ENCODE measurements at regions not wholly inside any gene's neighbourhood (a gene's known extent, or its start where the extent isn't known, plus 50 kb on each side); places are given as distances from the start of the nearest gene placed in this dataset.

GRCh38 chr5:155957884-155958283 lies 369.1 kb upstream of the SGCD start:
- no peak for TF ChIP-seq ZFP30 (CRISPR knock-in tag; IDR thresholded peaks at IDR 0.05)
- TF ChIP-seq, protein P1, sequence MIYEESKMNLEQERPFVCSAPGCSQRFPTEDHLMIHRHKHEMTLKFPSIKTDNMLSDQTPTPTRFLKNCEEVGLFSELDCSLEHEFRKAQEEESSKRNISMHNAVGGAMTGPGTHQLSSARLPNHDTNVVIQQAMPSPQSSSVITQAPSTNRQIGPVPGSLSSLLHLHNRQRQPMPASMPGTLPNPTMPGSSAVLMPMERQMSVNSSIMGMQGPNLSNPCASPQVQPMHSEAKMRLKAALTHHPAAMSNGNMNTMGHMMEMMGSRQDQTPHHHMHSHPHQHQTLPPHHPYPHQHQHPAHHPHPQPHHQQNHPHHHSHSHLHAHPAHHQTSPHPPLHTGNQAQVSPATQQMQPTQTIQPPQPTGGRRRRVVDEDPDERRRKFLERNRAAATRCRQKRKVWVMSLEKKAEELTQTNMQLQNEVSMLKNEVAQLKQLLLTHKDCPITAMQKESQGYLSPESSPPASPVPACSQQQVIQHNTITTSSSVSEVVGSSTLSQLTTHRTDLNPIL (CRISPR knock-in tag; IDR thresholded peaks at IDR 0.05; ENCODE audit: low read depth), result no peak
- no peak for TF ChIP-seq ESRRG (CRISPR knock-in tag; IDR thresholded peaks at IDR 0.05)
- TF ChIP-seq, protein P2, sequence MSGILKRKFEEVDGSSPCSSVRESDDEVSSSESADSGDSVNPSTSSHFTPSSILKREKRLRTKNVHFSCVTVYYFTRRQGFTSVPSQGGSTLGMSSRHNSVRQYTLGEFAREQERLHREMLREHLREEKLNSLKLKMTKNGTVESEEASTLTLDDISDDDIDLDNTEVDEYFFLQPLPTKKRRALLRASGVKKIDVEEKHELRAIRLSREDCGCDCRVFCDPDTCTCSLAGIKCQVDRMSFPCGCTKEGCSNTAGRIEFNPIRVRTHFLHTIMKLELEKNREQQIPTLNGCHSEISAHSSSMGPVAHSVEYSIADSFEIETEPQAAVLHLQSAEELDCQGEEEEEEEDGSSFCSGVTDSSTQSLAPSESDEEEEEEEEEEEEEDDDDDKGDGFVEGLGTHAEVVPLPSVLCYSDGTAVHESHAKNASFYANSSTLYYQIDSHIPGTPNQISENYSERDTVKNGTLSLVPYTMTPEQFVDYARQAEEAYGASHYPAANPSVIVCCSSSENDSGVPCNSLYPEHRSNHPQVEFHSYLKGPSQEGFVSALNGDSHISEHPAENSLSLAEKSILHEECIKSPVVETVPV (CRISPR knock-in tag; IDR thresholded peaks at IDR 0.05), result no peak
- TF ChIP-seq SNAI2 (CRISPR knock-in tag; IDR thresholded peaks at IDR 0.05), result no peak
- TF ChIP-seq TOX (CRISPR knock-in tag; IDR thresholded peaks at IDR 0.05; ENCODE audit: borderline replicate concordance), result no peak
- TF ChIP-seq, protein P3, sequence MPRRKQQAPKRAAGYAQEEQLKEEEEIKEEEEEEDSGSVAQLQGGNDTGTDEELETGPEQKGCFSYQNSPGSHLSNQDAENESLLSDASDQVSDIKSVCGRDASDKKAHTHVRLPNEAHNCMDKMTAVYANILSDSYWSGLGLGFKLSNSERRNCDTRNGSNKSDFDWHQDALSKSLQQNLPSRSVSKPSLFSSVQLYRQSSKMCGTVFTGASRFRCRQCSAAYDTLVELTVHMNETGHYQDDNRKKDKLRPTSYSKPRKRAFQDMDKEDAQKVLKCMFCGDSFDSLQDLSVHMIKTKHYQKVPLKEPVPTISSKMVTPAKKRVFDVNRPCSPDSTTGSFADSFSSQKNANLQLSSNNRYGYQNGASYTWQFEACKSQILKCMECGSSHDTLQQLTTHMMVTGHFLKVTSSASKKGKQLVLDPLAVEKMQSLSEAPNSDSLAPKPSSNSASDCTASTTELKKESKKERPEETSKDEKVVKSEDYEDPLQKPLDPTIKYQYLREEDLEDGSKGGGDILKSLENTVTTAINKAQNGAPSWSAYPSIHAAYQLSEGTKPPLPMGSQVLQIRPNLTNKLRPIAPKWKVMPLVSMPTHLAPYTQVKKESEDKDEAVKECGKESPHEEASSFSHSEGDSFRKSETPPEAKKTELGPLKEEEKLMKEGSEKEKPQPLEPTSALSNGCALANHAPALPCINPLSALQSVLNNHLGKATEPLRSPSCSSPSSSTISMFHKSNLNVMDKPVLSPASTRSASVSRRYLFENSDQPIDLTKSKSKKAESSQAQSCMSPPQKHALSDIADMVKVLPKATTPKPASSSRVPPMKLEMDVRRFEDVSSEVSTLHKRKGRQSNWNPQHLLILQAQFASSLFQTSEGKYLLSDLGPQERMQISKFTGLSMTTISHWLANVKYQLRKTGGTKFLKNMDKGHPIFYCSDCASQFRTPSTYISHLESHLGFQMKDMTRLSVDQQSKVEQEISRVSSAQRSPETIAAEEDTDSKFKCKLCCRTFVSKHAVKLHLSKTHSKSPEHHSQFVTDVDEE (CRISPR knock-in tag; IDR thresholded peaks at IDR 0.05), result no peak
- TF ChIP-seq ISL1 (CRISPR knock-in tag; IDR thresholded peaks at IDR 0.05), result no peak
- TF ChIP-seq POU6F1 (CRISPR knock-in tag; IDR thresholded peaks at IDR 0.05; ENCODE audit: borderline replicate concordance, low read depth), result no peak
- no peak for TF ChIP-seq ARNTL (CRISPR knock-in tag; IDR thresholded peaks at IDR 0.05; ENCODE audit: borderline replicate concordance, low read depth)
- TF ChIP-seq TCF4 (CRISPR knock-in tag; IDR thresholded peaks at IDR 0.05; ENCODE audit: borderline replicate concordance), result no peak
- TF ChIP-seq GLIS3 (CRISPR knock-in tag; IDR thresholded peaks at IDR 0.05), result no peak
- no peak for TF ChIP-seq BACH2 (CRISPR knock-in tag; IDR thresholded peaks at IDR 0.05; ENCODE audit: borderline replicate concordance)
- TF ChIP-seq PPARA (CRISPR knock-in tag; IDR thresholded peaks at IDR 0.05; ENCODE audit: borderline replicate concordance), result no peak
- TF ChIP-seq ZC3H10 (CRISPR knock-in tag; IDR thresholded peaks at IDR 0.05), result no peak

DNA sequence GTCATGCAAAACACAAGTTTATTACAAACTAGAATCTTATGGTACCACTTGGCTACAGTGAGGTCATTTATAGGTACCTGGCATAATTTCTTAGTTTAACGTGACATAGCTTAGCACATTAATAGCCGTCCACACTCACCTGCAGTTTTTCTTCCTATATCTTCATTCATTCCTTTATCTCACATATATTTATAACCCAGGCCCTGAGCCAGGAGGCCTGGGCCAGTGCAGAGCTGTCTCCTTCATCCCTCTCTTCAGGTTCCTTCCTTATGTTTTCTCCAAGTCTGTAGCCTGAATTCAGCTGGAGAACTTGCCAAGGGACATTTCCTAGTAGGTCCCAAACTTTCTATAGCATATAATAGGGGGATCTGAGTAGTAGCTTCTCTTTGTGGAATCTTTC lies 367.9 kb upstream of the SGCD start:
- TF ChIP-seq ZNF8 (CRISPR knock-in tag; IDR thresholded peaks at IDR 0.05), result no peak
- TF ChIP-seq RARB (CRISPR knock-in tag; IDR thresholded peaks at IDR 0.05), result no peak
- no peak for TF ChIP-seq BACH2 (CRISPR knock-in tag; IDR thresholded peaks at IDR 0.05; ENCODE audit: borderline replicate concordance)
- TF ChIP-seq, protein P4, sequence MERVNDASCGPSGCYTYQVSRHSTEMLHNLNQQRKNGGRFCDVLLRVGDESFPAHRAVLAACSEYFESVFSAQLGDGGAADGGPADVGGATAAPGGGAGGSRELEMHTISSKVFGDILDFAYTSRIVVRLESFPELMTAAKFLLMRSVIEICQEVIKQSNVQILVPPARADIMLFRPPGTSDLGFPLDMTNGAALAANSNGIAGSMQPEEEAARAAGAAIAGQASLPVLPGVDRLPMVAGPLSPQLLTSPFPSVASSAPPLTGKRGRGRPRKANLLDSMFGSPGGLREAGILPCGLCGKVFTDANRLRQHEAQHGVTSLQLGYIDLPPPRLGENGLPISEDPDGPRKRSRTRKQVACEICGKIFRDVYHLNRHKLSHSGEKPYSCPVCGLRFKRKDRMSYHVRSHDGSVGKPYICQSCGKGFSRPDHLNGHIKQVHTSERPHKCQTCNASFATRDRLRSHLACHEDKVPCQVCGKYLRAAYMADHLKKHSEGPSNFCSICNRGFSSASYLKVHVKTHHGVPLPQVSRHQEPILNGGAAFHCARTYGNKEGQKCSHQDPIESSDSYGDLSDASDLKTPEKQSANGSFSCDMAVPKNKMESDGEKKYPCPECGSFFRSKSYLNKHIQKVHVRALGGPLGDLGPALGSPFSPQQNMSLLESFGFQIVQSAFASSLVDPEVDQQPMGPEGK (CRISPR knock-in tag; IDR thresholded peaks at IDR 0.05; ENCODE audit: borderline replicate concordance), result no peak
- no peak for ATAC-seq

More at GRCh38 chr5:155957884-155958283, 369.1 kb upstream of the SGCD start:
- ATAC-seq, result no peak

DNA sequence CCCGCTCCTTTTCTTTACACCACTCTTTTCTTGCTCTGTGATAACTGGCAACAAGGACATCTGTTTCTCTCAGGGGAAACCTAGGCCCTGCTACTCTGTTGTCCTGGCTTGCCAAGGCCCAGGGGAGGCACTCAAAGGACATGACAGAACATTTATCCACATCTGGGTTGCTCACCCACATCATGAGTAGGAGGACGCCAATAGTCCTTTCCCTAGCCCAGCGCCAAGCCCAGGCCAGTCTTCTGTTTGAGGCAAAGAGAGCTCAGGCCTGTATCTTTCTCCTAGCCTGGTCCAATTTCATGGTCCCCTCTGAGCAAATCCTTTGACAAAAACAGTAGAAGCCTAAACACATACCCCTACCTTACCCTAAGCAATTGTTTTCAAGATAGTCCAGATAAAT lies 366.8 kb upstream of the SGCD start:
- no peak for ATAC-seq
- TF ChIP-seq GLIS3 (CRISPR knock-in tag; IDR thresholded peaks at IDR 0.05), result no peak
- TF ChIP-seq SNAI2 (CRISPR knock-in tag; IDR thresholded peaks at IDR 0.05), result no peak
- TF ChIP-seq, protein P1 (CRISPR knock-in tag; IDR thresholded peaks at IDR 0.05; ENCODE audit: low read depth), result no peak
- TF ChIP-seq, protein P4 (CRISPR knock-in tag; IDR thresholded peaks at IDR 0.05; ENCODE audit: borderline replicate concordance), result no peak
- TF ChIP-seq, protein P2 (CRISPR knock-in tag; IDR thresholded peaks at IDR 0.05), result no peak
- no peak for TF ChIP-seq ISL1 (CRISPR knock-in tag; IDR thresholded peaks at IDR 0.05)
- TF ChIP-seq ZNF8 (CRISPR knock-in tag; IDR thresholded peaks at IDR 0.05), result no peak
- TF ChIP-seq CSDC2 (CRISPR knock-in tag; IDR thresholded peaks at IDR 0.05), result no peak
- TF ChIP-seq, protein P3 (CRISPR knock-in tag; IDR thresholded peaks at IDR 0.05), result no peak
- TF ChIP-seq ZNF565 (CRISPR knock-in tag; conservative IDR thresholded peaks at IDR 0.05; ENCODE audit: low read depth), result no peak

Data from SK-N-SH treated with all-trans-retinoic acid at 6 μM for 48 hours (cell line).